Naive thymus-derived CD8-positive, alpha-beta T cell (primary cell): ENCODE measurements at regions not wholly inside any gene's neighbourhood (a gene's known extent, or its start where the extent isn't known, plus 50 kb on each side); places are given as distances from the start of the nearest gene placed in this dataset.

Source experiments
- ATAC-seq, 2 donors: fragments of 150-1000 bp; cut with Tn5 transposase in 1 of 2; sonication (Bioruptor Pico), chemical (Tn5 transposase) in 1 of 2; 1 replicate in 1 of 2; 2 replicates in 1 of 2; pipeline ENCODE4 v1.10.0; 2021; ENCODE audit warnings: mild to moderate bottlenecking in 2 of 2, moderate library complexity in 2 of 2
- POLR2A ChIA-PET: fragments of 350-600 bp; sonication (Branson Sonifier 250); formaldehyde crosslinking; loops from one replicate; lab custom pipeline; 2021; ENCODE audit warnings: antibody characterized with exemption; lab: Charles Lee
- DNase-seq, 10 donors: peaks; one replicate each; pipeline versions ENCODE4 v3.0.0 to v3.0.0-alpha.2; 2020 to 2022
- H3K27ac Mint-ChIP-seq, 10 donors: one replicate each; pipeline ENCODE4 v1.8.0; 2020 to 2022; ENCODE audit warnings: mild to moderate bottlenecking in 10 of 10, mixed read lengths in 10 of 10, moderate library complexity in 4 of 10, inconsistent platforms in 1 of 10
- H3K27me3 Mint-ChIP-seq, 5 donors: one replicate each; pipeline ENCODE4 v1.8.0; 2021 to 2022; ENCODE audit warnings: mixed read lengths in 5 of 5
- H3K36me3 Mint-ChIP-seq, 3 donors: one replicate each; pipeline ENCODE4 v1.8.0; 2020 to 2022; ENCODE audit warnings: mixed read lengths in 3 of 3, mild to moderate bottlenecking in 2 of 3, inconsistent platforms in 1 of 3
- H3K4me1 Mint-ChIP-seq, 4 donors: one replicate each; pipeline ENCODE4 v1.8.0; 2021 to 2022; ENCODE audit warnings: mixed read lengths in 4 of 4
- H3K4me3 Mint-ChIP-seq, 10 donors: one replicate each; pipeline ENCODE4 v1.8.0; 2020 to 2022; ENCODE audit warnings: mild to moderate bottlenecking in 10 of 10, mixed read lengths in 10 of 10, moderate library complexity in 6 of 10, inconsistent platforms in 1 of 10
- H3K9me3 Mint-ChIP-seq, 9 donors: one replicate each; pipeline ENCODE4 v1.8.0; 2020 to 2022; ENCODE audit warnings: mixed read lengths in 9 of 9, mild to moderate bottlenecking in 3 of 9, inconsistent platforms in 1 of 9, moderate library complexity in 1 of 9

GRCh38 chr18:78579854-78580577 lies 399.6 kb upstream of the SALL3 start:
- POLR2A ChIA-PET: no interaction called here
- no peak for ATAC-seq
- Mint-ChIP-seq H3K36me3 (peaks cover 0 to 3% (median 0%) of the 10 kb centered on the region in 3 donors), H3K9me3 (peaks cover 0 to 14% (median 4%) of the 10 kb centered on the region in 9 donors), H3K4me3 (no peak overlapping the region), H3K27me3 (peaks cover 0 to 6% (median 0%) of the 10 kb centered on the region in 5 donors), H3K4me1 (no peaks in the 10 kb centered on the region), H3K27ac (no peak overlapping the region)
- DNase-seq: no peak

- H3K4me3 Mint-ChIP-seq: no peak overlapping the region
- ATAC-seq: no peak
- H3K36me3 Mint-ChIP-seq: no peaks in the 10 kb centered on the region
- peaks cover 0 to 11% (median 0%) of the 10 kb centered on the region in 9 donors for H3K9me3 Mint-ChIP-seq
- peaks cover 0 to 4% (median 0%) of the 10 kb centered on the region in 5 donors for H3K27me3 Mint-ChIP-seq
- no peak overlapping the region for H3K27ac Mint-ChIP-seq
- DNase-seq: no peak
- no peaks in the 10 kb centered on the region for H3K4me1 Mint-ChIP-seq
- POLR2A ChIA-PET: no interaction called here
These were observed 398.7 kb upstream of the SALL3 start for GRCh38 chr18:78580835-78581339.

- Mint-ChIP-seq H3K36me3 (no peaks in the 10 kb centered on the region), H3K27ac (no peak overlapping the region), H3K4me1 (no peaks in the 10 kb centered on the region), H3K27me3 (peaks cover 0 to 4% (median 0%) of the 10 kb centered on the region in 5 donors), H3K9me3 (peaks cover 0 to 9% (median 0%) of the 10 kb centered on the region in 9 donors), H3K4me3 (no peak overlapping the region)
- DNase-seq: no peak
- no peak for ATAC-seq
- POLR2A ChIA-PET: no interaction called here
These were observed 397.4 kb upstream of the SALL3 start for GRCh38 chr18:78582181-78582709.

- Mint-ChIP-seq H3K27ac (no peak overlapping the region), H3K27me3 (peaks cover 0 to 8% (median 0%) of the 10 kb centered on the region in 5 donors), H3K36me3 (no peaks in the 10 kb centered on the region), H3K4me1 (no peaks in the 10 kb centered on the region), H3K9me3 (peaks cover 0 to 8% (median 0%) of the 10 kb centered on the region in 9 donors), H3K4me3 (no peak overlapping the region)
- ATAC-seq: no peak
- no peak for DNase-seq
- POLR2A ChIA-PET: no interaction called here
These were observed 396.5 kb upstream of the SALL3 start for GRCh38 chr18:78582898-78583738.

- no peaks in the 10 kb centered on the region for H3K36me3 Mint-ChIP-seq
- ATAC-seq (no peak), DNase-seq (no peak)
- POLR2A ChIA-PET: no interaction called here
- H3K9me3 Mint-ChIP-seq: peaks cover 0 to 3% (median 0%) of the 10 kb centered on the region in 9 donors
- H3K27ac Mint-ChIP-seq: no peak overlapping the region
- no peak overlapping the region for H3K4me3 Mint-ChIP-seq
- no peaks in the 10 kb centered on the region for H3K4me1 Mint-ChIP-seq
- H3K27me3 Mint-ChIP-seq: peaks cover 0 to 8% (median 0%) of the 10 kb centered on the region in 5 donors
These were observed 395.7 kb upstream of the SALL3 start for GRCh38 chr18:78583739-78584458.

- Mint-ChIP-seq H3K36me3 (no peaks in the 10 kb centered on the region), H3K4me1 (no peaks in the 10 kb centered on the region), H3K27ac (no peak overlapping the region), H3K9me3 (peaks cover 0 to 2% (median 0%) of the 10 kb centered on the region in 9 donors), H3K4me3 (no peak overlapping the region), H3K27me3 (peaks cover 0 to 8% (median 0%) of the 10 kb centered on the region in 5 donors)
- ATAC-seq: no peak
- DNase-seq: no peak
- POLR2A ChIA-PET: no interaction called here
These were observed 395.1 kb upstream of the SALL3 start for GRCh38 chr18:78584459-78585022.

- no peak for DNase-seq
- Mint-ChIP-seq H3K27me3 (peaks cover 0 to 4% (median 0%) of the 10 kb centered on the region in 5 donors), H3K4me3 (no peak overlapping the region), H3K36me3 (no peaks in the 10 kb centered on the region), H3K9me3 (peaks cover 0 to 10% (median 0%) of the 10 kb centered on the region in 9 donors), H3K4me1 (no peaks in the 10 kb centered on the region), H3K27ac (no peak overlapping the region)
- POLR2A ChIA-PET: no interaction called here
- ATAC-seq: no peak
These were observed 393.0 kb upstream of the SALL3 start for GRCh38 chr18:78586586-78586985.

GRCh38 chr18:78587096-78587495 lies 392.5 kb upstream of the SALL3 start:
- Mint-ChIP-seq H3K9me3 (peaks cover 0 to 15% (median 3%) of the 10 kb centered on the region in 9 donors), H3K27ac (no peak overlapping the region), H3K4me3 (no peak overlapping the region), H3K36me3 (peaks cover 0 to 4% (median 0%) of the 10 kb centered on the region in 3 donors), H3K4me1 (no peaks in the 10 kb centered on the region), H3K27me3 (peaks cover 0 to 4% (median 0%) of the 10 kb centered on the region in 5 donors)
- POLR2A ChIA-PET: no interaction called here
- ATAC-seq (no peak), DNase-seq (no peak)

GRCh38 chr18:78587626-78588600 lies 391.7 kb upstream of the SALL3 start:
- peaks cover 0 to 4% (median 0%) of the 10 kb centered on the region in 3 donors for H3K36me3 Mint-ChIP-seq
- no peak overlapping the region for H3K27ac Mint-ChIP-seq
- POLR2A ChIA-PET: no interaction called here
- H3K9me3 Mint-ChIP-seq: peaks cover 0 to 17% (median 3%) of the 10 kb centered on the region in 9 donors
- no peak overlapping the region for H3K4me3 Mint-ChIP-seq
- H3K27me3 Mint-ChIP-seq: peaks cover 0 to 4% (median 0%) of the 10 kb centered on the region in 5 donors
- ATAC-seq: no peak
- no peaks in the 10 kb centered on the region for H3K4me1 Mint-ChIP-seq
- no peak for DNase-seq

- no peak for ATAC-seq
- Mint-ChIP-seq H3K27ac (no peak overlapping the region), H3K36me3 (peaks cover 0 to 8% (median 0%) of the 10 kb centered on the region in 3 donors), H3K4me1 (no peaks in the 10 kb centered on the region), H3K27me3 (peaks cover 0 to 4% (median 0%) of the 10 kb centered on the region in 5 donors), H3K4me3 (no peak overlapping the region), H3K9me3 (peaks cover 4 to 31% (median 13%) of the 10 kb centered on the region in 9 donors)
- POLR2A ChIA-PET: no interaction called here
- no peak for DNase-seq
These were observed 389.6 kb upstream of the SALL3 start for GRCh38 chr18:78589916-78590437.

GRCh38 chr18:78595453-78595852 lies 384.2 kb upstream of the SALL3 start:
- H3K9me3 Mint-ChIP-seq: peaks cover 4 to 31% (median 19%) of the 10 kb centered on the region in 9 donors
- DNase-seq (no peak), ATAC-seq (no peak)
- POLR2A ChIA-PET: no interaction called here
- no peaks in the 10 kb centered on the region for H3K4me1 Mint-ChIP-seq
- H3K27ac Mint-ChIP-seq: no peak overlapping the region
- peaks cover 0 to 8% (median 0%) of the 10 kb centered on the region in 3 donors for H3K36me3 Mint-ChIP-seq
- H3K4me3 Mint-ChIP-seq: no peak overlapping the region
- H3K27me3 Mint-ChIP-seq: peaks cover 0 to 1% (median 0%) of the 10 kb centered on the region in 5 donors
